DMS79 treated with DMSO at 0.1 percent for 48 hours (cell line): ENCODE measurements at regions not wholly inside any gene's neighbourhood (a gene's known extent, or its start where the extent isn't known, plus 50 kb on each side); places are given as distances from the start of the nearest gene placed in this dataset.

Source experiments
- DNase-seq: peaks from one replicate; lab custom pipeline; 2025; lab: John Stamatoyannopoulos, UW

DNA sequence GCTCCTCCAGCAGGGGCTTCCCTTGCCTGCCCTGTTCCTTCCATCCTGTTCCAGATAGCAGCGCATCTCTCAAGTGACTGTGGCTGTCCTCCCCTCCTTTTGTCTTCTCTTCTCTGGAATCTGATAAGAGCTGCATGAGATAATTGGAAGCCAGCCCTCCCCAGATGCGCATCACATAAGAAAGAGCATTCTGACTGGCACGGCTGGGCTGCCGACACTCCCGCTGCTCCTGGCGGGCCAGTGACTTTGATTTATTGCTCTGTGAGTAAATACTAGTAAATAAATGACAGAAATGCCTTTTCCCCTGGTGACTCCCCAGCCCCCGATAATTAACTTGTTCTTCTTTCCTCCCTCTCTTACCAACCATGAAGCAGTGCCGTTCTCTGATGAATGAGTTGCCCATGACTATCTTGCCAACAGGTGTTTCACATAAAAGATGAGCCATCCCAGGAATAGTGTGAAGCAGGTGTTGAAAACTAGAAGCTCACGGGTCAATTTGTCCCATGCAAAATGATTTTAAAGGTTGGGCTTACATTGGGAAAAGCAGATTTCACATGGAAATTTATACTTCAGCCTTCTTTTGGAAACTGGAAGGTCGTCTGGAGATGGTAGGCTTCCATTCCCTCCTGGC, 212.3 kb downstream of the ERCC6L2 start:
- no peak for DNase-seq

DNA sequence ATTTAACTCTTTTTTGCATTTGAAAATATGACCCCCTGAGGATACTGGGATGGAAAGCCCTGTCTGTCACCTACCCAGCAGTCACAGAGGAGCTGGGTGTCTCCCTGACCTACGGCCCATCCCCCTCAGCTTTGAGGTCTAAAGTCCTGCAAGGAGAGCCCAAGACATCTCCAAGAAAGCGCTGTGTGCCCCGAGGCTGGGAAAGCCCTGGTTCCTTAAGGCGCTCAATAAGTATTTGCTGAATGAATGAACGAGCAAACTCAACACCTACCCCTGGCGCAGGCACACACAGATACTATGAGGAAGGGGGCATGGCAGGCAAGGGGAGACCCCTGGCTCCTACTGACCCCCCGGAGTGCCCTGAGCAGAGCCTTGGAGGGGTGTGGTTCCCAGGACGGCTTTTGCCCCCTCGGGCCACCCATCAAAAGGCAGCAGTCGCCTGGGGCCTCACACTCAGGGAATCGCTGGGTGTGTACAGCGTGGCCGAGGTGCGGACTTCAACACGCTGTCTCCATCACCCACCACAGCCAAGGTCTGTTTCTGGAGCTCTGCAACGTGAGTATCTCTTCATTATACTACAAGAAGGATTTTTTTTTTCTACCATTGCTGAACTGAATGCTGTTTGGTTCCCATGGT, 211.6 kb downstream of the ERCC6L2 start:
- no peak for DNase-seq

DNA sequence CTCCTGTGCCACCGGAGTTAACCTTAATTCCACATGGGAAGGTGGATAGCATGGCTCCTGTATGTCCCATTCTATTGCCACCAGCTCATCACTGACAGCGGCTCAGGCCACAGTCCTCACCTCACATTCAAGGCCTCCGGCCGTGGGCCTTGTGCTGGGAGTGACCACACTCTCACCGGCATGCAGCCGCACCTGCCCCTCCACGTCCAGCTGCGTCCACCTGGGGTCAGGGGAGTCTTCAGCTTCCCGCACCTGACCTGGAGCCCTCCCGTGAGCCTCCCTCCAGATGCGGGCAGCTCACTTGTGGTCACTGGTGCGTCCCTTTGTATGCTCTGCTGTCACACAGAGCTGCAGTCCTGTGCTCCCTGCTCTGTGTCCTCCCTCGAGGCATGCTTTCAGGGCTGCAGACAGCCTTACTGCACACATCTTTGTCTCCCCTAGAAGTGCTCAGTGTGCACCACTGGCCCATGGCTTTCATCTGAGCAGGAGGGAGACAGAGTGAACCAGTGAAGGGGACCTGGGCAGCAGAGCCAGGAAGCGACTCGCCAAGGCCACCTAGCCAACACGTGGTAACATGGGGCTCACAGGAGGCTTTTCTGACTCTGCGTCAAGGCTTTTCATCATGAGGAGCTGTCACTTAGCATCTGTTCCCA, 210.1 kb downstream of the ERCC6L2 start:
- DNase-seq, result no peak

DNA sequence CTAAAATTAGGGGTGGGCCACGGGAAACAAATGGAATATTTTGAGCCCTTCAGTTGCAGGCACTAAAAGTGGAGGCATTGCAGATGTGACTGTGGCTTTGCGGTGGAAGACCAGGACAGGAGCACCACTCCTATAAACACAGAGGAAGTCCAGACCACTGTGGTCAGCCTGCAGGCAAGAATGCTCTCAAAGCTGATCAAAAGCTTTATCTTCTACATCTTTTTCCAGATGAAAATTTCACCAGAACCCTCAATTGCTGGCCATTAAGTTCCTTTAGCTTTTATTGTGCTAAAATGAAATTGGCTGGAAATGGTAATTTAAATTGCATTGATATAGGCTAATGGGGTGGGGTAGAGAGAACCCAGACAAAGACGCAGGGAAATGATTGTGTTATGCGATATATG, 208.8 kb downstream of the ERCC6L2 start:
- no peak for DNase-seq

DNA sequence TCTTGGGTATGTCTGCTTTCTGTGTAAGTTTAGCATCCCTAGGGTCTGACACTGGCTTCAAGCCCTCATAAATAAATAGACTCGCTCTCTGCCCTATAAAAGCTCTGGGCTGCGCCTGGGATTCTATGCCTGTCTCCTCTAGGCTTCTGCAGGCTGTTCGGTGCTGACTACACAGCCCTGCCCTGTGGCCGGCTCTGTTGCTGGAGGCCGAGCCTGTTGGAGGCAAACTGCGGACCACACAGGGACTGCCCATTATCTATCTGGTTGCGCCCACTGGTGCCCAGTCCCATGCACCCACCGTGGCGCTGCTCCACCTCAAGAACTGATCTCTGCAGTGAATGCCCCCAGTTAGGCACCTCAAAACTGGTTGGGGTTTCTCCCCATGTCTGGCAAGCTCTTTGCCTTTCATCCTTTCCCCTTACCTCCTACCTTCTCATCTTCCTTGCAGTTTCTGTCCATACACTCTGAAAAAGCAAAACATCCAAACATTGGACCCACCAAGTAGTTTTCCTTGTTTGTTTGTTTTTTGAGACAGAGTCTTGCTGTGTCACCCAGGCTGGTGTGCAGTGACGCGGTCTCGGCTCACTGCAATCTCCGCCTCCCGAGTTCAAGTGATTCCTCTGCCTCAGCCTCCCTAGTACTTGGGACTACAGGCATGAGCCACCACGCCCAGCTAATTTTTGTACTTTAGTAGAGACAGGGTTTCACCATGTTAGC, 207.2 kb downstream of the ERCC6L2 start:
- no peak for DNase-seq

DNA sequence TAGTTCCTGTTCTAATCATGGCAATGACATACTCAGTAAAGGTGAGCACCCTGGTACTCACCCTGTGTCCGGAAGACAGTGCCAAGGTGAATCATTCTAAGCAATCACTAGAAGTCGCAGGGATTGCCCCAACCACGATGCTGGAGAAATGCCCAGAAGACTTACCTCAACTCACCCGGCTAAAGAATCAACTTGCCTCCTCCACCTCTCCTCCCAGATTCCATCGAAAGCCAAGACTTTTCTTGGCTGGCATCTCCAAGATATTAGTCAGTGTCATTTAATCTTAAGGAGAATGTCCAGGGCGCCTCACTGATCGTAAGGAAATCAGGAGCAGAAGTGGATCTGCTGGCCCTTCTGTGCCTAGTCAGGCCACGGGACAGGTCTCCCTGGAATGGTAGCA, 204.9 kb downstream of the ERCC6L2 start:
- DNase-seq, result no peak

DNA sequence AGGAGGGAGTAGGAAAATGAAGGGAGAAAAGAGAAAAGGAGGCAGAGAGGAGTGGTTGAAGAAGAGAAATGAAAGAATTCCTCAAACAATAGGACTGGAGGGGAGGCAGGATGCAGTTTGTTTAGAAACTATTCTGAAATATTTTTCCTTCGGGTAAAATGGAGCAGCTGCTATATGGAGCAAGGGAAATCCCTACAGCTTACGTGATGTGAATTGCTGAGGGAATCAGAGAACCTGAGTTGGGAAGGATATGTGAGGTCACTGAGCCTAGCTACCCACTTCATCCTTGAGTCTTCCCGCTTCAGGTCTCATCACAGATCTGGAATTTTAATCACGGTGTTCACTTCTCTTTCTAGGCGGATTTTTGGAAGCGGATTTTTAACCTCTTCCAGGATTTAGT, 204.3 kb downstream of the ERCC6L2 start:
- no peak for DNase-seq

DNA sequence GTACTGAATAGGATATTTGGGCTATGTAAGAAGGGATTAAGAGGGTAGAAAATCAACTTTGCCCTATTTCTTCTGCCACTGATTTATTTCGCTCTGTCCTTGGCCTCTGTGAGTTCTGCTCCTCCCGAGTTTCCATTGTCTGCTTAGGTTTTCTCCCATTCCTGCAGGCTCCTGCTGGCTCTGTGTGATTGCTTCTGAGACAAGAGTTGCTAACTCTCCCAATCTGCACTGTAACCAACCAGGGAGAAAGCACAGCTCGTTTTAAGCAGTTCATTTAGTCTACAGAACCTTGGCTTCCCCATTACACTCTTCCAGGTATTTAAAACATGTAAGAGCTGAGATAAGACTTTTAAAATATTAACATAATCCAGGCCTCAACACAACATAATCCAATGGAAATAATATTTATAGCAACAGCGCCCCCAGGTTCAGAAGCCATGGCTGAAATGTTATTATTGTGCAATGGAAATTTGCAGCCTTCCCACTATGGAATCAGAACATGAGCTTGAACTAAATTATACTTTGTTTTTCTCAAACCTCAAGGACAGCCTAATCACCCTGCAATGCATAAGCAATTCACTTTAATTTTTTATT, 203.5 kb downstream of the ERCC6L2 start:
- no peak for DNase-seq

DNA sequence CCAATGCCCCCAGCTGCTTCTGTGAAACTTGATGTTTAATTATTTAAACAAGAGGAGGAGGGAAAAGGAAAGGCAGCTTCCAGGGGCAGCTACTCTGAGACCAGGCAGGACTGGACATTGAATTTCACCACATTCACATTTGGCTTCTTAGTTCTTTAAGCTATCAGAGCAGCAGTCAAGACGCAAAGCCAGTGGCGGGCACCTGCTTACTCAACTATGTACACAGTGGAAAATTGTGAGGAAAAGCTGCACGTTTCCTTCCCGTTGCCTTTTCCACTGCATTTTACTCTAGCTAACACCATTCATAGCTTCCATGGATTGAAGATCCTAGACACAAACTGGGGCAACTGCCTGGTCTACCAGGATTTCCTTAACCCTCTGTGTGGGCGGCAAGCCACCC, 200.3 kb downstream of the ERCC6L2 start:
- DNase-seq, result no peak

DNA sequence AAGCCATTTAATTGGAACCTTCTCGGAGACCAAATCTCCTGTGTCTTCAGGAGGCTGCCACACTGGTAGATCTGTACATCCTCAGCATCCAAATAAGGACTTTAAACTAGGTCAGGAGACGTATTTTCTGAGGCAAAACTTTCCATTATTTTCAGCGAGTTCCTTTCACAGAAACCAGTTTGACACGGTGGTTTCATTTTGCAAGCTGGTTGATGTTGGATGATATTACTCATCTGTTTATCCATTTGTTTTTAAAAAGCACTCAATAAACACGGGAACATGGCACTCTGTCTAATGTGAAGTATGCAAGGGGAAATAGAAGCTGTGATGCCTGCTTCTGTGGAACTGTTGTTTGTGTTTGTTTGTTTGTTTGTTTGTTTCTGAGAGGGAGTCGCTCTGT, 199.6 kb downstream of the ERCC6L2 start:
- no peak for DNase-seq

DNA sequence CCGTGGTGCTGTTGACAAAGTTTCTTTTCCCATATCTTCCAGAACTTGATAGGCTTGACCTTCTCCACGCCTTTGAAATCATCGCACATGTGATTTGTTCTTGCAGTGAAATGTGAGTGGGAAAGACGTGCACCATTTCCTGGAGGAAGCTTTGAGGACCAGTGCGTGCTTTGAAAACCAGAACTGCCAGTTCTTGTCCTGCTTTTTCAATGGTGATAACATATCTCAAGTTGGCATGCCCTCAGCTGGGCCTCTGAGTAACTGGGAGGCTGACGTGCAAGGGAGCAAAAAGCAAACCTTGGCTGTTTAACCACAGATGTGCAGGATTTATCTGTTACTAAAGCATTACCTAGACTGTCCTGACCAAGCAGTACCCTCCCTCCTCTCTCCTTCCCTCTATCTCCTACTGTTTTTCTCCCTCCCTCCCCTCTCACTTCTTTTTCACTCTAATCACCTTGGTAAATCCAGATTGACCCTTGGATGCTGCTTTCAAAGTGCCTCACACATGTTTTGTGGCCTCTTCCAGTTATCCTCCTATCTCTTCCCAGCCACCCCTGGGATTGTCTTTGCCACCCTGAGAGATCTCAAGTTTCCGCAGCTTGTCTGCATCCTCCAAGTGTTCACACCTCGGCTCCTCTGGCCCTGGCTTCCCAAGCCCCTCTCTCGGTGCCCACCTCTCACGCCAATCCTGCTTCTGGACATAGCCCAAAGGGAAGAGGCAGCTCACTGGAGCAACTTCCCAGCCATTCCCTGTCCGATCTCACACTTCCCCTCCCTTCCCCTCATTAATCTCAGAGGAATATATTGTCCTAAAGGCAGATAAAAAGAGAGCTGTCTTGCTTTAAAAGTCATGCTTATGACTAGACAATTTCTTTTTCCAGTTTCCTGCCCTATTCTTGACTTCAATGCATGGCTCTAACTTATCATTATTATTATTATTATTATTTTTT, 198.3 kb downstream of the ERCC6L2 start:
- no peak for DNase-seq

DNA sequence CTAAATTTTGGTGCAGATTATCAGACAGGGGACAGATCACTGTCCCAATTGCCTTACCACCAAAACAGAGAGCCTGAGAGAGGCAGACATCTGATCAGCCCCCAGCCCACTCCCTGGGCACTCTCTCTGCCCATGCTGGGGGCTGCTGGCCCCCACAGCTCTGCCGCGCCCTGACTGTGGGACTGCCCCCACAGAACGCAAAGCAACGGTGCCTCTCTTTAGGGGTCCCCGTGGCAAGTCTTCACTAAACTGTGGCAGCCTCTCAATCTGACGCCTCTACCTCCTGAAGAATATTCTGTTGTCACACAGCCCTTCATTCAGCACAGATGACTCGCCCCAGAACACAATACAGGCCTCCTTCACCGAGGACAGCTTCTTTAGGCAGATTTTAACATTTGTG, 197.4 kb downstream of the ERCC6L2 start:
- DNase-seq, result no peak

DNA sequence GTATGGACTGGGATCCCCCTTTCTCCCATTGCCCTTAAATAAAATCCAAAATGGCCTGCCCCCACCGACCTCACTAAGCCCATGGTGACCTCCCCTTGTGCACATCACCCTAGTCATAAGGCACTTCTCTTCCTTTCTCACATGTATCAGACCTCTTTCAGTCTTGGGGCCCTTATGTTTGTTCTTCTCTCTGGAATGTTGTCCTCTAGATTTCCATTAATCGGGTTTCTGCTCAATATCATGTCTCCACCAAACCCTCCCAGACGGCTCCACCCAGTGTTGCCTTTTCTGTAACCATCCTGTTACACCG, 196.3 kb downstream of the ERCC6L2 start:
- DNase-seq, result no peak

DNA sequence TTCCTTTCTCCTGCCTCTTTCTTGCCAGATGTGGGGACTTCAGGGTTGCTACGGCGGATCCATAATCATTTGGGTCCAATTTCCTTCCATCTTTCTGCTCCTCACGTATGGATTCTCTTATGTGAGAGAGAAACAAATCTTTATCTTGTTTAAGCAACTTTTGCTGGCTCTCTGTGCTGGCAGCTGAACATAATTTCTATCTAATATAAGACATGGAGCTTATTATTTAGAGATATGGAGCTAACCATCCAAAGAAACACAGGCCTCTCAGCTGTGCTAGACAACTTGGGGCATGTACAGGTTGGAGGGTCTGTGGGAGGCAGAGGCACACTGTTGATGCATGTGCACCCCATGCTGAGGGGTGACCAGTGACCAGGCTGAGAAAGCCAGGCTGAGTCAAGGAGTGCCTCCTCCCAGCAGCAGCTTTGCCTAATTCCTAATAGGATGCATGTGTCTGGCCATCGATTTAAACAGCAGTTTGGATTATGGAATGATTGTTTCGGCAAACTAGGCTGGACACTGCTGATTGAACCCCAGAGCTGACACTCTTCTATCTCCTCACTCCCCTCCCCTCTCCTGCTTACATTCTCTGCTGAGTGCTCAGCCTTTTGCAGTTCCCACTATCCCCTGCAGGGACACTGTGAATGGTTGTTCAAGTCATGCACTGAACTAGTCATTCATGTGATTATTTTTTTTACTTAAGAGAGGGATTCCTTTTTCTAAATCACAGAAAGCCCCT, 195.8 kb downstream of the ERCC6L2 start:
- no peak for DNase-seq

DNA sequence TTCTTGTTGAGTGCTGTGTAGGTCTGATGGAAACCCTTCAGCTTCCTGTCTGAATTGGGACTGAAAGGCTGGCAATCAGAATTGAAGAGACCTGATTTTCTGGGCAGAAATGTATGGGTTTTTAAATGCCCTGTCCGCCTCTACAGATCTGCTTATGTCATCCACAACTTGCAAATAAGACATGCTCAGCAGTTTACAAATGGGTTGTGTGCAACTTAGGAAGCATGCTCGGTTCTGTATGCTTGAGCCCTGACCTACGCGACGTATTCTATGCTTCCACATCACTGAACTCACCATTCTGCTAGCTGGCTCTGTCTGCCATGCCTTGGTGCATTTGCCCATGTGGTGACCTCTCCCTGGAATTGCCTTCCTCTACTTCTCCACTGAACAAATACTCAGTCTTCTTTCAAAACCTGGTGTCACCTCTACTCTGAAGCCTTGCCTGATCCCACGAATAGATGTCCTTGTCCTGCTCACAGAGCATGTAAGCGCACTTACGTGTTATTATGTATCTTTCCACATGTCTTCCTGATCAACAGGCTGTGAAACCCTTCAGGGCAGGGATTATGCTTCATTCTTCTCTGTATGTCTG, 194.2 kb downstream of the ERCC6L2 start:
- no peak for DNase-seq

DNA sequence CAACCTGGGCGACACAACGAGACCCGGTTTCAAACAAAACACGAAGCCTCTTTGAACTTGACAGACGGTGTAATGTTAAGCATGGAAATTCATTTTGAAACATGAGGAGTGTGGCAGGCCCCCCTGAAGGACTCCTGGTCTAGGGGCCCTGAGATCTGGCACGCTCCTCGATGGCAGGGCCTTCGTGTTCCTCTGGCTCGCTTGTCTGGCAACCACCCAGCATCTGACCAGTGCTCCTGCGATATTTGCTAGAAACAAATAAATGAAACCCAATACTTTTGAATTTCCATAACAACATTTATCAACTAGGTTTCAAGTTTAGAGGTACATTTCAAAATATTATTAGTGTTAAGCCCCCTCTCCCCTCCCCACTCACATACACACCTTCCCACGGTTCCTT, 193.0 kb downstream of the ERCC6L2 start:
- no peak for DNase-seq

DNA sequence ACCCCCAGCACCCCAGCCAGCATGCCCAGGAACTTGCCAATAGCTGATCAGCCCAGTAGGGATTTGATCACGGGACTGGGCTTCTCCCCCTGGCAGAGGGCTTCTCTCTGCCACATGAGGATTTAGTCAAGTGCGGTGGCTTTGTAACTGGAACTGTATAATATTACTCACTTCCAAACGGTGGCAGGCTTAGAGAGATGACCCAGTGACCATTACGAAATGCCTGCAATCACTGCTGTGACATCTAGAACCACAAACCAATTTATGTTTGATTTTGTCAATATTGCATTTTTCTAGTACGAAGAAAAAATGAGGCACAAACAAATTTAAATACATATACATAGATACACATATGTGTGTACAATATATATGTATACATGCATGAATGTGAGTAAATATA, 192.1 kb downstream of the ERCC6L2 start:
- DNase-seq, result no peak

DNA sequence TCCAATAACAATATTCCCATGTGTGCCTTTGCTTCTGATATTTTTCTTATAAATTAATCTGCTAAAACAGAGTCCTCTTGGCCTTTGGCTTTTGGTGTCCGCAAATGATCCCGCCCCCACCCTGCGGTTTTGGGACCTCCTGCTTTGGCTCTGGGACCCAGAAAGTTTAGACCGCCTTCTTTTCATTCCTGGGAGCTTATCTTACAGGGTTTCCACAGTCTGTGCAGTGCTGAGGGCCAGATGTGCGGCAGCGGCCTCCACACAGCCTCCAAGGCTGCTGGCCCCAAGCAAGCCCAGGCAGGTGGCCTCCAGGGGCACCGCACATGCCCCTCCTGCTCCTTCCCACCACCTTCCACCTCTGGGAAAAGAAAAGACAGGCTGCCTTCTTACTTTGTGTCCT, 191.5 kb downstream of the ERCC6L2 start:
- DNase-seq, result no peak

DNA sequence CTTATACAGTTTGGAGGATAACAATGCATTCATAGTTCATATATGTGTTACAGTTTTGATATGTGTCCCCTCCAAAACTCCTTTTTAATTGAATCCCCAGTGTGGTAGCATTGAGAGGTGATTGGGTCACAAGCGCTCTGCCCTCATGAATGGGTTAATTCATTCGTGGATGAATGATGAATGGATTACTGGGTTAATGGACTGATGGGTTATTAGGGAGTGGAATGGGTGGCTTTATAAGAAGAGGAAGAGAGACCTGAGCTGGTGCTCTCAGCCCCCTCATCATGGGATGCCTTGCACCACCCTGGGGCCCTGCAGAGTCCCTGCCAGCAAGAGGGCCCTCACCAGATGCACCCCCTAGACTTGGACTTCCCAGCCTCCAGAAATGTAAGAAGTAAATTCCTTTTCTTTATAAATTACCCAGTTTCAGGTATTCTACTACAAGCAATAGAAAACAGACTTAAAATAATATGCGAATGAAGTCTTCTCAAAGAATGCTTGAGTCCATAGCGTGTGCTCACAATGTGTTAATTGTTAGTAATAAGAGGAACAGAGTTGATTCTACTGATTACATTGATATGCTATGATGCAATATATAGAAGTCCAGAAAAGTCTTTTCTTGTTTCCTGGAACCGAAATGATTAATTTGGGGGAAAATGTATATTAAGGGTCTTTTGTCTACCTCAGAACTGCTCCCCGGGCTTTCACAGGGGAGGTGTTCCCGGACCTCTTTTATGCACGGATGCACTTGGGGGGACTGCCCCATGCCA, 190.2 kb downstream of the ERCC6L2 start:
- DNase-seq, result no peak
